Osteoblast (primary cell): ENCODE measurements at regions not wholly inside any gene's neighbourhood (a gene's known extent, or its start where the extent isn't known, plus 50 kb on each side); places are given as distances from the start of the nearest gene placed in this dataset.
A peak's percentile ranks its signal among the peaks of the same experiment; 100 is the strongest.

Source experiments
- DNase-seq: peaks from one replicate; pipeline ENCODE4 v3.0.0; 2011; ENCODE audit warnings: low spot score, mixed read lengths; ENCODE audit not compliant: insufficient read length; ENCODE audit errors: missing footprints
- H2AFZ ChIP-seq: 2 replicates; pipeline ENCODE4 v1.6.0; 2011; ENCODE audit warnings: mild to moderate bottlenecking, low read length
- H3K27ac ChIP-seq: 2 replicates; pipeline ENCODE4 v1.5.1; 2011; ENCODE audit warnings: mild to moderate bottlenecking, low read depth, low read length, moderate library complexity
- H3K27me3 ChIP-seq: 2 replicates; pipeline ENCODE4 v1.6.0; 2012; ENCODE audit warnings: mild to moderate bottlenecking, control low read depth, inconsistent platforms, low read length, moderate library complexity; ENCODE audit not compliant: insufficient read depth
- H3K36me3 ChIP-seq: 2 replicates; pipeline ENCODE4 v1.5.1; 2011; ENCODE audit warnings: mild to moderate bottlenecking, low read length, control low read depth, moderate library complexity; ENCODE audit not compliant: insufficient read depth
- H3K4me1 ChIP-seq: 2 replicates; pipeline ENCODE4 v1.5.1; 2011; ENCODE audit warnings: mild to moderate bottlenecking, low read length, control low read depth, moderate library complexity; ENCODE audit not compliant: insufficient read depth
- H3K4me2 ChIP-seq: 2 replicates; pipeline ENCODE4 v1.6.0; 2011; ENCODE audit warnings: mild to moderate bottlenecking, low read length; ENCODE audit not compliant: insufficient read depth
- H3K4me3 ChIP-seq: fragments of 200-600 bp; sonication (generic); 3 replicates; pipeline ENCODE4 v1.5.1; 2012; ENCODE audit warnings: mild to moderate bottlenecking, low read length, inconsistent platforms; ENCODE audit not compliant: insufficient read depth
- H3K79me2 ChIP-seq: 2 replicates; pipeline ENCODE4 v1.6.0; 2012; ENCODE audit warnings: mild to moderate bottlenecking, low read length, control low read depth, inconsistent platforms; ENCODE audit not compliant: insufficient read depth
- H3K9me3 ChIP-seq: 2 replicates; pipeline ENCODE4 v1.5.1; 2011; ENCODE audit warnings: low read depth, low read length, control low read depth
- H4K20me1 ChIP-seq: 2 replicates; pipeline ENCODE4 v1.6.0; 2012; ENCODE audit warnings: mild to moderate bottlenecking, low read length, control low read depth; ENCODE audit not compliant: insufficient read depth
- CTCF ChIP-seq: IDR thresholded peaks from 2 replicates; pipeline ENCODE4 v1.5.1; 2011; ENCODE audit warnings: mild to moderate bottlenecking, low read depth, low read length, moderate library complexity; ENCODE audit errors: extremely low read depth

GRCh38 chr9:93896496-93897033 is 58.6 kb downstream of the BARX1 start:
- H3K79me2 ChIP-seq = no peaks in the 10 kb centered on the region
- no peak overlapping the region for H3K27ac ChIP-seq
- H3K9me3 ChIP-seq = no peaks in the 10 kb centered on the region
- H3K4me3 ChIP-seq = no peak overlapping the region
- H3K4me1 ChIP-seq = no peaks in the 10 kb centered on the region
- peak; percentile 31 for DNase-seq
- no peaks in the 10 kb centered on the region for H4K20me1 ChIP-seq
- H3K36me3 ChIP-seq = no peaks in the 10 kb centered on the region
- no peak overlapping the region for H2AFZ ChIP-seq
- H3K4me2 ChIP-seq = no peak overlapping the region
- H3K27me3 ChIP-seq = no peaks in the 10 kb centered on the region
- TF ChIP-seq CTCF = no peak

GRCh38 chr9:93896093-93896492 is 59.1 kb downstream of the BARX1 start:
- Histone ChIP-seq H3K4me2 (no peak overlapping the region), H3K27ac (no peak overlapping the region), H3K4me1 (no peaks in the 10 kb centered on the region), H3K4me3 (no peak overlapping the region), H3K79me2 (no peaks in the 10 kb centered on the region), H3K27me3 (no peaks in the 10 kb centered on the region), H3K9me3 (no peaks in the 10 kb centered on the region), H3K36me3 (no peaks in the 10 kb centered on the region), H2AFZ (no peak overlapping the region), H4K20me1 (no peaks in the 10 kb centered on the region)
- DNase-seq = peak; percentile 36
- no peak for TF ChIP-seq CTCF

GRCh38 chr9:93895535-93895934 is 59.6 kb downstream of the BARX1 start:
- DNase-seq = peak; percentile 39

GRCh38 chr9:93894691-93895079 is 60.5 kb downstream of the BARX1 start:
- Histone ChIP-seq H3K4me1 (no peaks in the 10 kb centered on the region), H3K9me3 (no peaks in the 10 kb centered on the region), H3K27ac (no peak overlapping the region), H3K4me2 (no peak overlapping the region), H3K79me2 (no peaks in the 10 kb centered on the region), H2AFZ (no peak overlapping the region), H3K36me3 (no peaks in the 10 kb centered on the region), H3K27me3 (no peaks in the 10 kb centered on the region), H3K4me3 (no peak overlapping the region), H4K20me1 (no peaks in the 10 kb centered on the region)
- peak; percentile 37 for DNase-seq
- TF ChIP-seq CTCF = no peak

More at GRCh38 chr9:93895535-93895934, 59.6 kb downstream of the BARX1 start:
- no peaks in the 10 kb centered on the region for H3K4me1 ChIP-seq
- no peak overlapping the region for H3K27ac ChIP-seq
- H2AFZ ChIP-seq = no peak overlapping the region
- H3K4me3 ChIP-seq = no peak overlapping the region
- no peak for TF ChIP-seq CTCF
- no peaks in the 10 kb centered on the region for H3K36me3 ChIP-seq
- H4K20me1 ChIP-seq = no peaks in the 10 kb centered on the region
- no peaks in the 10 kb centered on the region for H3K79me2 ChIP-seq
- no peaks in the 10 kb centered on the region for H3K27me3 ChIP-seq
- H3K4me2 ChIP-seq = no peak overlapping the region
- H3K9me3 ChIP-seq = no peaks in the 10 kb centered on the region
